BLaER1 treated with 17β-estradiol and CSF1 and Interleukin-3, amounts not matched to agents 10 nM and 100 nM (cell line): ENCODE measurements at regions not wholly inside any gene's neighbourhood (a gene's known extent, or its start where the extent isn't known, plus 50 kb on each side); places are given as distances from the start of the nearest gene placed in this dataset.

Experiments
- H3K27ac ChIP-seq, 11 experiments: shearing (Covaris generic); formaldehyde crosslinking; 2 replicates each; pipeline ENCODE4 v1.8.1; 2022
- H3K27me3 ChIP-seq, 11 experiments: shearing (Covaris generic); formaldehyde crosslinking; 2 replicates each; pipeline ENCODE4 v1.8.1; 2022
- H3K36me3 ChIP-seq, 11 experiments: shearing (Covaris generic); formaldehyde crosslinking; 2 replicates each; pipeline ENCODE4 v1.8.1; 2022
- H3K4me1 ChIP-seq, 10 experiments: shearing (Covaris generic); formaldehyde crosslinking; 2 replicates each; pipeline ENCODE4 v1.8.1; 2022
- H3K4me2 ChIP-seq, 11 experiments: shearing (Covaris generic); formaldehyde crosslinking; 2 replicates each; pipeline ENCODE4 v1.8.1; 2022
- H3K4me3 ChIP-seq, 10 experiments: shearing (Covaris generic); formaldehyde crosslinking; 2 replicates each; pipeline ENCODE4 v1.8.1; 2022
- H3K9ac ChIP-seq, 11 experiments: shearing (Covaris generic); formaldehyde crosslinking; 2 replicates each; pipeline ENCODE4 v1.8.1; 2022
- H3K9me3 ChIP-seq, 11 experiments: shearing (Covaris generic); formaldehyde crosslinking; replicated peaks in 1 of 11; 2 replicates each; pipeline ENCODE4 v1.8.1; 2022
- H4K20me1 ChIP-seq, 11 experiments: shearing (Covaris generic); formaldehyde crosslinking; 2 replicates each; pipeline ENCODE4 v1.8.1; 2022
- Cebpa-rat ChIP-seq, 11 experiments: shearing (Covaris generic); IDR thresholded peaks; 2 replicates each; pipeline ENCODE4 v1.8.1; 2022

DNA sequence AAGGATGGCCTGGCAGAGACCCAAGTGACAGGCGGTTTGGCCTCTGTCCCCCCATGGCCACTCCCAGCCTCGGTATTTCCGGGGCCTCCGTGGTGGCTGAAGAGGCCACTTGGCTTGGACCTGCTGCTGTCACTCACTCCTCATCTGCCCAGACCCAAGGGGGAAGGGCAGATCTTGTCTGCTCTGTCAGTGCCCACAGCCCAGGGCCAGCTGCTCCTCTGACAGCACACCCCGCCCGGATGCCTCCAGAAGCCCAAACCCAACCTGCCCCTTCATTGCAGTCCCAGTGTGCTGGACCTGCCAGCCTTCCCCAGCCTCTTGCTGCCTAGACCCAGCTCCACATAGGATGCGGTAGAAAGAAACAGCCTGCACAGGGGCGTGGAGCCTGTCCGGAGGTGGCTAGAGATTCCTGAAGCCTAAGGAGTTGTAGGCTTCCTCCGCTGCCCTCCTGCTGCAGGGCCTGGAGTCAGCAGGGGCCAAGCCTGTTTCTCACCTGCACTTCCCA, 52.0 kb downstream of the MAGEF1 start:
- TF ChIP-seq Cebpa-rat (IDR thresholded peaks at IDR 0.05) = no peak
- Histone ChIP-seq H3K4me2 (peak overlapping the region in 8 of 11 experiments; percentile 11 to 79 (median 74); a peak in 6 of 22 replicates), H3K27ac (no peak overlapping the region), H3K4me1 (peaks cover 45 to 66% (median 58%) of the 10 kb centered on the region in 10 experiments), H3K27me3 (0 out of 22 replicates have a peak, but pooled peaks cover 0 to 3% (median 0%) of the 10 kb centered on the region in 11 experiments), H4K20me1 (no peaks in the 10 kb centered on the region), H3K4me3 (no peak overlapping the region), H3K9ac (no peak overlapping the region), H3K9me3 (peaks cover 0 to 5% (median 0%) of the 10 kb centered on the region in 11 experiments; a peak in 9 of 22 replicates), H3K36me3 (no peaks in the 10 kb centered on the region)

DNA sequence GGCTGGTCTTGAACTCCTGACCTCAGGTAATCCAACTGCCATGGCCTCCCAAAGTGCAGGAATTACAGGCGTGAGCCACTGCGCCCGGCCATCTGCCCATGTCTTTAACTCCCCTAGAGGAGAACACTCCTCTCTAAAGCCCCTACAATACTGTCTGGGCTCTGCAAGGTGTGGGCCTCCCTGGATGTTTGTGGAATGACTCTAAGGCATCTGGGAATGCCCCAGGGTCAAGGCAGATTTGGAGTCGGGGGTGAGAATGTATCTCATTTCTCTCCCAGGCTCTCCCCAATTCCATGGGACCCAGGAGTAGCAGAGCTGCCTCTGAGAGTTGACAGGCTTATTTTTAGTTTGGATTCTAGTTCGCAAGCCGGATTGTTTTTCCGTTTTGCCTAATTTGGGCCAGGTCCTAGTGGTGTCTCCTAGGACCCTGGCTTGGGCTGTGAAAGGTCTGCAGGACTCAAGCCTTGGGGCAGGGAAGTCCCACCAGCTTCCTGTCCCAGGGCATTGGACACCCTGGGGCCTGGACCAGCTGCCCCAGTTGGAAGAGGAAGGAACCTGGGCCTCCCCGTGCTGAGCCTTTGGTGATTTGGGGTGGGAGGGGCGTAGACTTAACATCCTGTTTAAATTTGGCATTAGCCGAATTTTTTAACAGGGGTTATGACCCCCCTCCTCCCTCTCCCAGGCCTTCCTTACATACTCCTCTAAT, 53.5 kb downstream of the MAGEF1 start:
- H3K36me3 ChIP-seq = no peaks in the 10 kb centered on the region
- no peak for TF ChIP-seq Cebpa-rat (IDR thresholded peaks at IDR 0.05)
- peak overlapping the region in 1 of 11 experiments; percentile 1; a peak in 2 of 22 replicates for H3K9ac ChIP-seq

DNA sequence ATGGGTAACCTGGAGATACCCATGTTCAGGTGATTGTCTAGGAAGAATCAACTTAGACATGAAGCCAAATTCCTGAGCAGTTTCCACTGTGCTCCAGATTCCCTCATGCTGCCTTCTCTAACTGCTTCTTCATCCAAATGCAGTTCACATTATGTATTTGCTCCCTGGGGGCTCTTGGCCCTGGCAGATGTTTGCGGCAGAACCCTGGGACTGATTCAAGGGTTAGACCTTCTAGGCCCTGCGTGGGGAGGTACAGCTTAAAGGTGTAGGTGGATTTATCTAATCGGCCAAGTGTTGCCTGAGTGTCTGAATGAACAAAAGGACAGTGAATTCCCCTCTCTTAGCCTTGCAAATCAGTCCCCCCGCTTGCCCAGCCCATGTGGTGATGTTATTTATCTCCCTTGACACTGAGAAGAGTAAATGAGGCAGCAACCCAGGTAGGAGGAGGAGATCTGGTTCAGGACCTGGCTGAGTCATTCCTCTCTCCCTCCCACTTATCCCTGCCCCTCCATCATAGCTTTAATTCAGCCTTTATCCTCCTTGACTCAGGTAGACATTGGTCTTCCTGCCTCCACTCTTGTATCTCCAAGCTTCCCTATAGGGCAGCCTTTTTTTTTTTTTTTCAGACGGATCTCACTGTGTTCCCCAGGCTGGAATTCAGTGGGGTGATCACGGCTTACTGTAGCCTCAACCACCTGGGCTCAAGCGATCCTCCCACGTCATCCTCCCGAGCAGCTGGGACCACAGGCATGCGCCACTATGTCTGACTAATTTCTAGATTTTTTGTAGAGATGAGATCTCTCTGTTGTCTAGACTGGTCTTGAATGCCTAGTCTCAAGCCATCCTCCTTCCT, 54.8 kb downstream of the MAGEF1 start:
- TF ChIP-seq Cebpa-rat (IDR thresholded peaks at IDR 0.05) = no peak
- Histone ChIP-seq H3K4me2 (peak overlapping the region; percentile 23 to 77 (median 54)), H4K20me1 (no peaks in the 10 kb centered on the region), H3K4me3 (no peak overlapping the region), H3K36me3 (no peaks in the 10 kb centered on the region), H3K27ac (no peak overlapping the region), H3K27me3 (no peaks in the 10 kb centered on the region), H3K9ac (no peak overlapping the region), H3K9me3 (peaks cover 6 to 21% (median 14%) of the 10 kb centered on the region in 11 experiments; a peak in 19 of 22 replicates), H3K4me1 (peaks cover 45 to 65% (median 57%) of the 10 kb centered on the region in 10 experiments)

More for the DNA sequence above, 53.5 kb downstream of the MAGEF1 start:
- Histone ChIP-seq H3K4me3 (no peak overlapping the region), H3K4me1 (peaks cover 45 to 56% (median 50%) of the 10 kb centered on the region in 10 experiments), H3K9me3 (peaks cover 6 to 18% (median 13%) of the 10 kb centered on the region in 11 experiments; a peak in 19 of 22 replicates), H3K27me3 (0 out of 22 replicates have a peak, but pooled peaks cover 0 to 3% (median 0%) of the 10 kb centered on the region in 11 experiments), H4K20me1 (no peaks in the 10 kb centered on the region), H3K27ac (peak overlapping the region in 3 of 11 experiments; percentile 21 to 43 (median 24); a peak in 2 of 22 replicates), H3K4me2 (peak overlapping the region; percentile 47 to 79 (median 72))

DNA sequence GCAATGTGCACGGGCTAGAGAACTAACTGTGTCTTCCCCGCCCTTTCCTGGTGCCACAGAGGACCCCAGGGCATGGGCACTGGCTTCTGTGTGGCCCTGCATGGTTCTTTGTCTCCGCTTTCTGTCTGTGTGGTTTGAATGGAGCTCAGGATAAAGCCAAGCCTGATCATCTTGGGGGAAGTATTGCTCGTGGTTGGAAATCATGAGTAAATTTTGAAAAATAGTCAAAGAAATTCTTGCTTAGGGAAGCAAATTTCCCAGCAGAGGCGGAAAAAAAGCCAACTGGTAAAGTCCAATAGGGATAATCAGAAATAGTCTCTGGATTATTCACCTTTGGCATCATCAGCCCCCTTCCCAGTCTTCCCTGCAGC, 55.4 kb downstream of the MAGEF1 start:
- no peak for TF ChIP-seq Cebpa-rat (IDR thresholded peaks at IDR 0.05)
- peaks cover 45 to 71% (median 60%) of the 10 kb centered on the region in 10 experiments for H3K4me1 ChIP-seq
- H3K9ac ChIP-seq = no peak overlapping the region
- H3K27ac ChIP-seq = no peak overlapping the region
- H3K4me2 ChIP-seq = peak overlapping the region; percentile 23 to 77 (median 54)
- H4K20me1 ChIP-seq = no peaks in the 10 kb centered on the region
- H3K27me3 ChIP-seq = no peaks in the 10 kb centered on the region
- peaks cover 6 to 21% (median 14%) of the 10 kb centered on the region in 11 experiments; a peak in 19 of 22 replicates for H3K9me3 ChIP-seq
- H3K36me3 ChIP-seq = no peaks in the 10 kb centered on the region
- H3K4me3 ChIP-seq = no peak overlapping the region

DNA sequence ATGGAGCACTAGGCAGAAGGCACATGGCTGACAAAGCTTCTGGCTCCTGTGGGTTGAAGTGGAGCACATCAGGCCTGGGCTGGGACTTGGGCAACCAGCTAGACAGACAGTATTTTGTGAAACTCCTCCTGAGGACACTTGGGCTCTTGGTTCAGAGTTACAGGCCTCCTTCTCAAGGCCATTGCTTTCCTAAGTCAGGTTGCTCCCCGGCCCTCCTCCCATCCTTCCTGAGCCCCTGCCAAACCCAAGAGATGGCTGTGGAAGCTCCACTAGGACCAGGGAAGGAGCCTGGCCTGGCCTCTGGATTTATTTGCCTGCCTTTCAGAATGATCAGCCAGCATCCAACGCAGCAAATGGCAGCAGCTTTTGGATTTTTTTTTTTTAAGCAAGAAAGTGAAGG, 56.3 kb downstream of the MAGEF1 start:
- Histone ChIP-seq H3K9ac (no peak overlapping the region), H3K4me2 (peak overlapping the region in 4 of 11 experiments; percentile 42 to 77 (median 70); a peak in 6 of 22 replicates), H3K9me3 (peaks cover 6 to 21% (median 14%) of the 10 kb centered on the region in 11 experiments; a peak in 19 of 22 replicates), H3K27me3 (no peaks in the 10 kb centered on the region), H3K36me3 (no peaks in the 10 kb centered on the region), H4K20me1 (no peaks in the 10 kb centered on the region), H3K27ac (no peak overlapping the region), H3K4me3 (no peak overlapping the region), H3K4me1 (peaks cover 37 to 69% (median 52%) of the 10 kb centered on the region in 10 experiments)
- no peak for TF ChIP-seq Cebpa-rat (IDR thresholded peaks at IDR 0.05)

DNA sequence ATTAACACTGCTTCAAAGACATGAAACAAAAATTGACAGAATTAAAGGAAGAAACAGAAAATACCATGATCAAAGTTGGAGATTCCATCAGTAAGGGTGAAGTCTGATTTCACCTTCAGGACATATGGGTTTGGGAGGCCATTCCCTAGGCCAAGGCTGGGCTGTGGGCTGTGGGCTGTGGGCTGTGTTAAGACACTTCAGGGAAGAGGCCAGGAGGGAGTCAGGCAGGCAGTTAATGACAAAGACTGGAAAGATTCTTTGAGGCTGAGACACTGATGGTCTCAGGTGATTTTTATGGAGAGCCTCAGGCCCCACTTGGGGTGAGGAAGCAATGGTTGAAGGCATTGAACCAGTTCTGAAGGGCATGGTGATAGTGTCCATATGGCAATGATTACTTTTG, 57.5 kb downstream of the MAGEF1 start:
- H3K4me2 ChIP-seq = no peak overlapping the region
- no peaks in the 10 kb centered on the region for H4K20me1 ChIP-seq
- H3K27me3 ChIP-seq = no peaks in the 10 kb centered on the region
- no peak overlapping the region for H3K9ac ChIP-seq
- no peak for TF ChIP-seq Cebpa-rat (IDR thresholded peaks at IDR 0.05)
- H3K9me3 ChIP-seq = peaks cover 6 to 21% (median 14%) of the 10 kb centered on the region in 11 experiments; a peak in 19 of 22 replicates
- H3K36me3 ChIP-seq = no peaks in the 10 kb centered on the region
- H3K4me3 ChIP-seq = no peak overlapping the region
- no peak overlapping the region for H3K27ac ChIP-seq
- peaks cover 27 to 59% (median 40%) of the 10 kb centered on the region in 10 experiments for H3K4me1 ChIP-seq

DNA sequence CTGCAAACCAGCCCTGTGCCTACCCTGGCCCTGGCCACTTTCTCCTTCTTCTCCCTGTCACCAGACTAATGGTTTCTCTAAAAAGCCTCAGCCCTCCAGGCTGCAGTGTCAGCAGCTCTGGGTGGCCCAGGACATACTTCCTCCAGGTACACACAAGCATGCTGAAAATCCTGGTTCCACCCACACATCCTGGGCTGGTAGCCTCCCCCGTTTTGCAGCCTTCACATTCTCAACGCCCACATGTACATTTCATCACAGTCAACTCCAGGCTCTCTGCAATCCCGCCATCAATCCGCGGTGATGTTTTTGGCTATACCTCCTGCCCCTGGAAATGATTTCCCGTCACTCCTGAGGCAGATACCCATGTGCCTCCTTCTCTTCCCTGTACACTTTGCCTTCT, 59.4 kb downstream of the MAGEF1 start:
- Histone ChIP-seq H3K4me2 (peak overlapping the region in 7 of 11 experiments; percentile 23 to 85 (median 63); a peak in 13 of 22 replicates), H3K4me3 (no peak overlapping the region), H4K20me1 (no peaks in the 10 kb centered on the region), H3K9me3 (peaks cover 6 to 21% (median 14%) of the 10 kb centered on the region in 11 experiments; a peak in 19 of 22 replicates), H3K36me3 (no peaks in the 10 kb centered on the region), H3K4me1 (peaks cover 16 to 44% (median 26%) of the 10 kb centered on the region in 10 experiments), H3K9ac (peak overlapping the region in 1 of 11 experiments; percentile 20; a peak in 1 of 22 replicates), H3K27me3 (no peaks in the 10 kb centered on the region), H3K27ac (no peak overlapping the region; a peak in 1 of 22 replicates)
- TF ChIP-seq Cebpa-rat (IDR thresholded peaks at IDR 0.05) = no peak

DNA sequence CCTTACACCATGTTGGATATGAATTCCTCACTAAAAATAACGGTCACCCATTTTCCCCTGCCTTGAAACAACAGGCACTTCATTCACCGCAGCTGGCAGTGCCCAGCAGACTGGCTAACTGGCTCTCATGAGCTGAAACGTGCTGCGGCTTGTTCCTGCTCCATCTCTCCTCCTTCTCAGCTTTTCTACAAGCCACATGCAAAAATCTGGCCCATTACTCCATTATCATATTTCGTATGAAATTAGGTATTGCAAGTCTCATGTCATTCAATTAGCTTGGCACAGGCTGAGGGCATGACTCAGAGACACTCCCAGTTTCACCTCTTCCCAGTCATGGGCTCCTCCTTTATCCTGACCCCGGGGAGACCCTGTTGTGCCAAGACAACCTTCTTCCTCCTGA, 60.0 kb downstream of the MAGEF1 start:
- H3K36me3 ChIP-seq = no peaks in the 10 kb centered on the region
- H3K9me3 ChIP-seq = peaks cover 6 to 21% (median 14%) of the 10 kb centered on the region in 11 experiments; a peak in 19 of 22 replicates
- H3K4me1 ChIP-seq = peaks cover 14 to 39% (median 26%) of the 10 kb centered on the region in 10 experiments
- H3K4me2 ChIP-seq = peak overlapping the region in 7 of 11 experiments; percentile 23 to 85 (median 63); a peak in 13 of 22 replicates
- H3K27me3 ChIP-seq = no peaks in the 10 kb centered on the region
- no peak overlapping the region; a peak in 1 of 22 replicates for H3K27ac ChIP-seq
- no peak overlapping the region for H3K4me3 ChIP-seq
- H4K20me1 ChIP-seq = no peaks in the 10 kb centered on the region
- TF ChIP-seq Cebpa-rat (IDR thresholded peaks at IDR 0.05) = no peak
- H3K9ac ChIP-seq = peak overlapping the region in 1 of 11 experiments; percentile 20; a peak in 1 of 22 replicates
